ENCODE measurements at regions not wholly inside any gene's neighbourhood (a gene's known extent, or its start where the extent isn't known, plus 50 kb on each side); places are given as distances from the start of the nearest gene placed in this dataset.
A peak's percentile ranks its signal among the peaks of the same experiment; 100 is the strongest.
"Not testable (repeated sequence)": the region's sequence is repeated elsewhere in the genome, so short reads cannot be mapped to it uniquely, and the experiment has no call there.

DNA sequence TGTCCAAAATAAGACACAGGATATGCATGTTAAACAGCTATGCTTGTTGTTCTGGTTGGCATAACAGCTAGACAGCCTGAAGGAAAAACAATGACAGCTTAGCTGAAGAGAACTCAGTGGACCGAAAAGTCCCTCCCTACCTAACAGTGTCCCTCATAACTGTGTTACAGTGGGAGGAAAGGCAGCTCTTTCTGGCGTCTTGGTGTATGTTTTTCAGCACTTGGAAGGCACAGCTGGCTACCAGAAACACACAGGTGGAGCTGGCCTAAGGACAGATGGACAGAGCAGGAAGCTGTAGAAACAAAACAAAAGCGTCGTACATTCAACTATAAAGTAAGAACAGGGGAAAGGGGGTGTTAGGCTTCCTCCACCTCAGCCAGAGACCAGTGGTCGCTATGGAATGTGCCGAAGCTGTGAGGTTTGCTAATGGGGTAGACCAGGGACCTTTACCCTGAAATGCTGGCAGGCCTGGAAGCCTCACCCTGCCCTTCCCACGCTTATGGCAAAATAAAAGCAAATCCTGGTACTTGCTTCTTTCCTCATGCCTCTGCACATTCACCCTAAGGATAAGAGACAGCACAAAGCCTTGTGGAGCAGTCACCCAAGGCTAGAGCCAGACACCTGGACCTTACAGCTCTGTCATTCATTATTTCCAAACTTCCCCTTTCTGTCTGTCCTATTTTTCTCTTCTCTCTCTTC lies 103.5 kb upstream of the TRIB2 start:
- DNase-seq: no peak

DNA sequence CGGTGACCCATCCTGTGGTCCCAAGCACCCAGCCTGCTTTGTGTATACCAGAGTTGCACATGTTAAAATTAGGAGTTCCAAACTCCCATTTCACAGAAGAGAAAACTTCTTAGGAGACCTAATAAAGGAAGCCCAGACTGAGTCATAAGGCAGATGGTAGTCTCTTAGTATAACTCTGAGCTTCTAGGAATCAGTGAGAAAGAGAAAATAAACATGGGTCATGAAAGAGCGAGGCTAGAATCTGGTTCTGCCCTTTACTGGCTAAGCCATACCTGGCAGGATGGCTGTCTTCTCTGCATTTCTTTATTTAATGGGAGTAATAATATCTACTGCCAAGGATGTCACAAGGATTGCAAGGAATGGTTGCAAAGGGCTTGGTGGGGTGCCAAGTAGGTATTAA lies 101.2 kb upstream of the TRIB2 start:
- no peak for DNase-seq

DNA sequence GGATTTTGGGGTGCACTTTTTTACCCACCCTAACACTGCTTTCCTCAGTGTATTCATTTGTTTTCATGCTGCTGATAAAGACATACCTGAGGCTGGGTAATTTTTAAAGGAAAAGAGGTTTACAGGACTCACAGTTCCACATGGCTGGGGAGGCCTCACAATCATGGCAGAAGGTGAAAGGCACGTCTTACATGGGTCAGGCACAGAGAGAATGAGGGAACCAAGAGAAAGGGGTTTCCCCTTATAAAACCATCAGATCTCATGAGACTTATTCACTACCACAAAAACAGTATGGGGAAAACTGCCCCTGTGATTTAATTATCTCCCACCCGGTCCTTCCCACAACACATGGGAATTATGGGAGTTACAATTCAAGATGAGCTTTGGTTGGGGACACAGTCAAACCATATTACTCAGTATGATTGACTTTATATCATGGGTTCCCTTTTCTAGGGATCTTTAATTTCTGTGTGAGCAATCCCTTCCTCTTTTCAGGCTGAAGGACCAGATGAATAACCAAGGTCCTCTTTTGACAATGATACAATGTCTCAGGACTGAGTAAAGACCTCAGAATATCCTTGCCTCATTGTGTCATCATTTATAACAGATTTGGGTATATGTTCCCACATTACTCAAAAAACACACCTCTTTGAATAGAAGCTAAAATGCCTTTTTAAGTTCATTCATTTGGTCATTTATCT lies 100.1 kb upstream of the TRIB2 start:
- DNase-seq: peak; percentile 53

DNA sequence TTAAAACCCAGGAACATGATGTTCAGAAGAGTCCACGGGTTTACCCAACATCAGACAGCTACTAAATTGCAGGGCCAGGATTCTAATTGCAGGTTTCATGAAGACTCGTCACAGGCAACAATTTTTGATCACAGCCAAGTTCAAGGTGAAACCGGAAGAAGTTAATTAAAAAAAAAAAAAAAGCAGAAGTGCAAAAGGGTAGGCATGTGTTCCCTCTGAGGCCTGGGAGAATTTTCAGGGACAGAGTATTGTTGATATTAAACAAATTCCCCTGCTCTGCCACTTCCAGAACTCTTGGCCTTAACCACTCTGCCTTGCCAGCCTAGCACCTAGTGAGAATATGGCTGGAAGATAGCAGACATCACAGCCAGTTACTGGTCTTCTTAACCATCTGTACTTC lies 99.4 kb upstream of the TRIB2 start:
- DNase-seq: peak; percentile 24

DNA sequence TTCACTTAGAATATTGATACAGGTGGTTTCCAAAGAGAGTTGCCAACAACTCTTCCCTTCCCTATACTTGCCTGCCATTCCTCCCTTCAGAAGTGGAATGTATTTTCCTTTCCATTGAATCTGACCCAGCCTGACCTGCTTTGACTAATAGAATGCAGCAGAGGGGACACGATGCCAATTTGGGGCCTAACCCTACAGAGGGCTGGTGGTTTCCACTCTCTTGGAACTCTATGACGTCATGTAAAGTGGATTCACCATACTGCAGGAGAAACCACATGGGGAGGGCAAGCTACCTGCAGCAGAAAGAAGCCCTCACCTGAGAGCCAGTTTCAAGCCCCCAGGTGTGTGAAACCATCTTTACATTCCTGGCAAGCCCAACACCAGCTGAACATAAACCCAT lies 98.9 kb upstream of the TRIB2 start:
- no peak for DNase-seq

DNA sequence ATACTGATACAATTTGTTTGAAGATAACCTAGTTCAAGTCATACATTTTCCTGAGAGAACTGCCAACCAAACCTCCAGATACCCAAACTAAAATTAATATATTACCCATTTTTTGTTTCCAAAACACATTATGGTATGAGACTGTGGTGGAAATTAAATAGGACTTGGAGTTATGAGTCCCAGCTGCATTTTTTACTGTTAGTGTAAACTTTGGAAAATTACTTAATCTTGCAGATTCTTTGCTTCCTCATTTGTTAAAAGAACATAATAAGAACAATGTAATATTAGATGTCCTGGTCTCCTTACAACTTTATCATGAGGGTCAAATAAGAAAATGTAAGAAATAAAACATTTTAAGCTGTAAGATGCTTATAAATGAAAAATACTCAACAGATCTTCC lies 98.2 kb upstream of the TRIB2 start:
- DNase-seq: no peak

DNA sequence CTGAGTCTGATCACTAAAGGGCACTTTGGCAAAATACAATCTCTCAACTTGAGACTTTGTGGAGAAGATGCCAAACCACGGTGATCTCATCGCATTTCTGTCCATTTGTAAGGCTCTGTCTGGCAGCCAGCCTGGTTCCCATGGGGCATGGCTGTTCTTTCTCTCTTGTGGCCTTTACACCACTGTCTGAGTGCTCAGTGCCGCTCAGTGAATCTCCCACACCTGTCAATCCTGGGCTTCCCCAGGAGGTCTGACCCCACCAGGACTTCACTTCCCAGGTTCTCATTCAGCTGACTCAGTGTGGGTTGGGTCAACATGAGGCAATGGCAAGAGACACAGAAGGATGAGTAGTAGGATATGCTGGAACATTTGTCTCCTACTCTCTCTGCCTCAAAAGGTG lies 96.8 kb upstream of the TRIB2 start:
- no peak for DNase-seq

DNA sequence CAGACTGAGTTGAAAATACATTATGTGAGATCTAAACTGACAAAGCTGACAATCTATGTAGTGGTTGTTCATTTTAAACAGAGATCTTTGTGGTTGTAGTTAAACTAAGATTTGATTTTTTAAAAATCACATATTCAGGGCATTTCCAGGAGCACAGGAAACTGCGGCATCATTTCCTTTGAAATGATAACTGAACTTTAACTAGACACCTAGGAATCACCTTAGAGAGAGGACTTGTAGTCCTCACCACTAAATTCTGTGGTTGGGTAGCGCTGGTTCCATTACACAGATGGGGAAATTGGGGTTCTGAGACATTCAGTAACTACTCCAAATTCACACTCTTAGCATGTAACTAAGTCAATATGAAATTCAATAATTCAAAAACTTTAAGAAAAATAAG lies 96.0 kb upstream of the TRIB2 start:
- no peak for DNase-seq

DNA sequence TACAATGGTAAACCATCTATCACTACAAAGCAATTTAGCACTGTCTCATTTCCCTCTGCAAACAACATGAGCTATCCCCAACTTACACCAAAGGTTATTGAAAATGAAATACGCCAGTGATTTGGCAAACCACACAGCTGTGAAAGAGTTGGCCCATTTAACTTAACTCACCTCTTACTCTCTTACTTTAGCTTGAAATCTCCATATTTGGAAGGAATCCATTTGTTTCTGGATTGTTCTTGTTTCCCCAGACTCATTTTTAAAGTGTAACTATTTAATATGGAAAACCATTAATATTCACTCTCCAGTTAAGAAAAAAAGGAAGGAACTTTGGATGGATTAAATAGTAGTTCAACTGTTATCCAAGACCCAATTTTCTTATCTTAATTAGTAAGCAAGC lies 93.7 kb upstream of the TRIB2 start:
- no peak for DNase-seq

DNA sequence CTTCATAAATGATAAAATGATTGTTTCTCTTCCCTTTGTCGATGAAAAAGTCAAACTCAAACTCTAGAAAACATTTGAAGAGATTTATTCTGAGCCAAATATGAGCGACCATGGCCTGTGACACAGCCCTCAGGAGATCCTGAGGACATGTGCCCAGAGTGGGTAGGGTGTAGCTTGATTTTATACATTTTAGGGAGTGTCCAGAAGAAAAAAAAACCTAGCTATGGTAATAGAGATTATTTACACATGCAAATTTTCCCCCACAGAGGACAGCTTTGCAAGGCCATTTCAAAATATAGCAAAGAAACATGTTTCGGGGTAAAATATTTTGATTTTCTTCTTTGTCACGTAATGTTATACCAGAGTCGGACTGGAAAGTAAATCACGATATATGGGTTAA lies 92.4 kb upstream of the TRIB2 start:
- DNase-seq: no peak

DNA sequence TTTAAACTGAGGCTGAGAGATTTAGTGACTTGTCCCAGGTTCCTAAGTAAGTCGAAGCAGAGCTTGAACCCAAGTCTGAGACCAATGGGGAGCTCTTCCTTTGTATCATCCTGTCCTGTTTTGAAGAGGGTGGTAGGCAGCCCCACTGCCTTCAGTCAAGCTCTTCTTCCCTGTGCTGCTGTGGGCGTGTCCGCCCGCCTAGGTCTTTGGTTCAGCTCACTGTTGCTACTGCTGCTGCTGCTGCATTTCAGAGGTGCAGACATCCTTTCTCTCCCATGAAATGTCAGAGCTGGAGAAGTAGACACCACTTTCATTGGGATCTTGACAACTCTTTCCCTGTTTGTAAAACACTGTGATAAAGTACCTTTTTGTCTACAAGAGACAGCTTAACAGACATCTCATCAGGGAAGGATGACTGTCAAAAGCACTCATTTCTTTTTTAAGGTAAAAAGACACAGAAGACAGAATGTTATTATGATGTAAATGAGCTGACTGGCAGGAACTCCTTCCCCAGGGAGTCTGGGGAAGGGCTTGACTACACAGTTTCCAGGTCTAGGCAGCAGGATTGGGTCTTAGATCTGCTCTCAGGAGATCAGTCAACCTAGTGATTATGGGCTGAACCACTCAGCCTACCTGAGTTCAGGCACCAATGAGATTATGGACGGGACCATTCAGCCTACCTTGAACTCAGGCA lies 91.7 kb upstream of the TRIB2 start:
- DNase-seq: no peak

DNA sequence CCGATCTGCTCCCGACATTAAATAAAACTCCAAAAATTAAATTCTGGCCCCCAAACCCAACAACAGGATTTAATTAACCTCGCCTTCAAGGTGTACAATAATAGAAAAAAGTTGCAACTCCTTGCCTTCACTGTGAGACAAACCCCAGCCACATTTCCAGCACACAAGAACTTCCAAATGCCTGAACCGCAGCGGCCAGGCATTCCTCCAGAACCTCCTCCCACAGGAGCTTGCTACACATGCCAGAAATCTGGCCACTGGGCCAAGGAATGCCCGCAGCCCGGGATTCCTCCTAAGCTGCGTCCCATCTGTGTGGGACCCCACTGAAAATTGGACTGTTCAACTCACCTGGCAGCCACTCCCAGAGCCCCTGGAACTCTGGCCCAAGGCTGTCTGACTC lies 88.2 kb upstream of the TRIB2 start:
- DNase-seq: not testable (repeated sequence)

DNA sequence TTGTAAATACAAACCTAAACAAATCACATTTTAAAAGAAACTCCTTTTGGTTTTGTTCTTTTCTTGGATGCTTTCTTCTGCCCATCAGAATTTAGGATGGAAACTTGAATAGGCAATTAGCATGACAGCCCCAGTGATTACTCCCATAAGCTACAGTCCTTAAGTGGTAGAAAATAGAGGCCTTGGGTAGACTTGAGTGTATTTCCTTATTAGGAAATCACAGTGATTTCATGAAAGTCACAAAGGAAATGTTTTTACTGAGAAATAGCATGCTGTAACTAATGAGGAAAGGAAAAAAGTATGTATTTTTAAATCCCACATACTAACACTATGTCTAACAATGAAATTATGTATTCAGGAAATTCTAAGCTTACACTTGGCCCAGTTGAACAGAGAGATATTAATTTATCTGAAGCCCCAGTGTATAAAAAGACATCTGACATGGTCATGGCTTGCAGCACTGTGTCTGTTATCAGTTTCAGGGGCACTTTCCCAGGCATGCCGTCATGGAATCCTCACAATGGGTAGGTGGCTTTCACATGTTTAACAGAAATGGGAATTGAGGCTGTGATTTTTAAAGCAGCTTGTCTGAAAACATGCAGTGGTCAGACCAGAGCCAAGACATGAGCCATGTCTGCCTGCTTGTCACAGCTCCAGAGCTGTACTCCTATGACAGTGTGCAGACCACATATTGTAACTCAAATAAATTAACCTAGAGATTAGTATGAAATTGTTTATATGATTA lies 79.7 kb upstream of the TRIB2 start:
- DNase-seq: no peak

DNA sequence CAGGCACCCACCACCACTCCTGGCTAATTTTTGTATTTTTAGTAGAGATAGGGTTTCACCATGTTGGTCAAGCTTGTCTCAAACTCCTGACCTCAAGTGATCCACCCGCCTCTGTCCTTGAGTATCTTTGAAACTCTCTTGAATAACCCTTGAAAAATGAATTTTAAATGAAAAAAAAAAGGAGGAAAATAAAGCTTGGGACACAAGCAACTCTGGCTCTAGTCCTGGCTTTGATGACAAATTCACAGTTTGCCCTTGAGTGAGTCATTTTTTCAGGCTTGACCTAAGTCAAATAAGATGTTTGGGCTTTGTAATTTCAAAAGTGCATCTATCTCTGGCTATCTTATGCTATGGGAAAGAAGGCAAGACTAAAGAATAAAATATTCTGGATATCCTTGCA lies 79.0 kb upstream of the TRIB2 start:
- DNase-seq: no peak

DNA sequence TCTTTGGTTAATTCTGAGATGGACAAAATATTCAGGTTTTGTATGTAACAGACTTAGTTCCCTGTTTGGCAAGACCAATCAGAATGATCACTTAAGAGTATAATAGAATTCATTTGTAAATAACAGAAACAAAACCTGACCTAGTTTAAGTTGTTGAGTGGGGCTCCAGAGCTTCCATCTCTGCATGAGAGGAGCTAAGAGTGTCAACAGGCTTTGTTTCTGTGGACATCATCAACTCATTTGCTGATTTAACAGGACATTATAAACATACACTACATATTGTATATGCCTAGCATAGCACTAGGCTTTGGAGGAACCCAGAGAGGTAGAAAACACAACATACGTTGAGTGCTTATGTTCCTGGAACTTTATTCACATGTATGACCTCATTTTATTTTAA lies 75.3 kb upstream of the TRIB2 start:
- no peak for DNase-seq

DNA sequence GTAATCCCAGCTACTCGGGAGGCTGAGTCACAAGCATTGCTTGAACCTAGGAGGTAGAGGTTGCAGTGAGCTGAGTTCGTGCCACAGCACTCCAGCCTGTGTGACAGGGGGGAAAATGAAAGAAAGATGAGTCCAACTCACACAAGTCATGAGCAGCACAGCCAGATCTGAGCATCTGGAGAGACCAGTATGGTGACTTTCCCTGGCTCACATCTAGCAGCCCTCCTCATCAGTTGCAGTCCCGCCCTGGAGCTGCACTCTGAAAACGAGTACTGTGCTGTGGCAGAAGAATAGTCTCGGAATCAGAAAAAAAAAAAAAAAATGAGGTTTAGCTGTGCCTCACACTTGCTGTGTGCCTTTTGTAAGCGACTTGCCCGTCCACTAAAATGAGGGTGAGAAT lies 74.4 kb upstream of the TRIB2 start:
- no peak for DNase-seq

DNA sequence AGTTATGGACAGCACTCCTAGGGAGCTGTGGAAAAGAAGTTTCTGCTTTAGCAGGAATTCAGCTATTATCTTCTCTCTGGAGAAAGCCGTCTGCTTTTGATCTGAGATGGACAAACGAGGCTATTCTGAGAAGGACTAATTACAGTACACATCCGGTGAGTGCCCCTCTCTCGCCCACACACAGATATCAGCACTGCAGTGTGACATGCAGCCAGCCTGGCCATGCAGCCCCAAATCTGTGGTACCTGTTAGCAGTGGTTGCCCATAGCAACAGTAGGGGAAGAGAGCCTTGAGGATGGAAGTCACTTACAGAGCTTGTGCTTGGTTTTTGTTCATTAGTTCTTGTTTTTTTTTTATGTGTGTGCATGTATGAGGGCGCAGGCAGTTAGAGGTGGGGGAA lies 73.9 kb upstream of the TRIB2 start:
- DNase-seq: no peak

DNA sequence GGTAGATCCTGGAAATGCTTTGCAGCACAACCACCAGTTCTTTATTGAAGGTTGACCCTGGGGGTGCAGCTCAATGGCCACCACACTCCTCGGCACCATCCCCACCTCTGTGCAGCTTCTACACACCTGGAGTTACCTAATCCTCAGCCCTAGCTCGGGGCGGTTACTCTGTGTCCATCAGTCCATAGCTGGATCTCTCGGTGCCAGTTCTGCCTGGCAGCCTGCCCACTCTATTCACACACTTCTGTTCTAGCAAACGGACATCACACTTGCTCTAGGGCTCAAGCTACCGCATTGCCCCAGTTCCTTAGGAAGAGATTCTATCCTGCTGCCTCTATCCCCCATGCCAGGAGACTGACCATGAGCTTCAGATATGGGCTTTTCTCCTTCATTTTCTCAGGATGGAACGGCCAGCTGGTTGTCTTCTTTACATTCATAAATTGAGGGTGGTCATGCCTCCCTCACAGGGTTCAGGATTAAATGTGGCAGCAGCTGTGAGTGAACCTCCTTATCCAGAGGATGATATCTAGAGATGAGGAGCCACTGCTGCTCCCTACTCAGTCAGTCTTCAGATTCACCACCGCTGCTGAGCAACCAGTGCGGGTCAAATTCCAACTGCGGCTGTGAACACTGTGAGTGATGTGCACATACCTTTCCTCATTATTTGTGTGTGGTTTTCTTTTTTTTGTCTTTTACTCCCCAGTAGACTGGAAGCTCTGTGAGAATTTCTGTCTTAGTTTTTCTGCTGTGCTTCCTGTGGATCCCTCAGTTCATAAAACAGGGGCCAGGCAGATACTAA lies 66.9 kb upstream of the TRIB2 start:
- no peak for DNase-seq

DNA sequence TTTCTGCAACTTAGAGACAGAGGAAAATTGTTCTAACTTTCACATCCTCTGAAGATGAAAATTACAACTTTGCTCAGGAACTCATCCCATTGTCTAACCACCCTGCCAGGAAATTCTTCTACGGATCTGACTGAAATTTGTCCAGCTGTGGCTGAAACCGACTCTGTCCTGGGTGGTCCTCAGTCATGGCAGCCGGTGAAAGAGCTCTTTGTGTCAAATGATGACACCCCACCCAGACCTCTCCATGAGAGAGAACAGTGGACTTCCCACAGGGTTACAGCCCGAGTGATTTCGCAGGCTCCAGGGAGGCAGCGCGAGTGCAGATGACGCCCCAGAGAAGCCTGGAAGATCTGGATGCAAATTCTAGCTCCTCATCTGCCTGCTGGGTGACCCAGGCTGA lies 65.1 kb upstream of the TRIB2 start:
- no peak for DNase-seq

DNA sequence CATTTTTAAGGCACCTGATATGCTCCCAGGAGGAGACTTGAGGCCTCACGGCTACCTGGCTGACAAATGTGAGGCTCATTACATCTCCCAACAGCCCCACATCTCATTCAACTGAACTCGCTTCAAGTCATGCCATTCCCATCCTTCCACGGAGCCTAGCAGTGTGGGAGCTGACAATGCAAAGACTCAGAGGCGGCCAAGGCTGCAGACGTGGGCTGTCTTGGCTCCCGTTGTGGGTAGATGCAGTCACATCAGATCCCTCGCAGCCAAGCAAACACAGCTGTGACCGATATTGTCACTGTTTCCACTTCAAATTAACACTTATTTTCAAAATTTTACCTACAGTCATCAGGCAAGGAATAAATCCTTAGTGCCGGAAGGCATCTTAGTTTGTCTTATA lies 64.0 kb upstream of the TRIB2 start:
- DNase-seq: no peak

DNA sequence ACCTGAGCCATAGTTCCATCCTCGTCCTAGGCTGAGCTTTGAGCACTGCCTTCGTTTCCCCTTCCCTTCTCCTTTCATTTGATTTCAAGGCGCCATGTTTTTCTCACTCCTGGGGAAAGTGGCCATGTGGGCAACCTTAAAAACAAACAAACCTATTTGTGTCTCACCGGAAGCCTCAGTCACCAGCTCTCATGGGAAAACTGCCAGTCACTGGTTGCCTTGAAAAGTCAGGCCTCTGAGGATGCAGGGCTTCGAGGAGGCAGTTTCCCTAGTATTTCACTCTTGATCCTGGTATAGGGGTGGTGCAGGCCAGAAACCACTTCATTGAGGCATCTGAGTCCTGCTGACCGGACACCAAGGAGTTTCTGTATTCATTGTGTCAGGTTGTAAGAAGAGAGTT lies 59.2 kb upstream of the TRIB2 start:
- no peak for DNase-seq

DNA sequence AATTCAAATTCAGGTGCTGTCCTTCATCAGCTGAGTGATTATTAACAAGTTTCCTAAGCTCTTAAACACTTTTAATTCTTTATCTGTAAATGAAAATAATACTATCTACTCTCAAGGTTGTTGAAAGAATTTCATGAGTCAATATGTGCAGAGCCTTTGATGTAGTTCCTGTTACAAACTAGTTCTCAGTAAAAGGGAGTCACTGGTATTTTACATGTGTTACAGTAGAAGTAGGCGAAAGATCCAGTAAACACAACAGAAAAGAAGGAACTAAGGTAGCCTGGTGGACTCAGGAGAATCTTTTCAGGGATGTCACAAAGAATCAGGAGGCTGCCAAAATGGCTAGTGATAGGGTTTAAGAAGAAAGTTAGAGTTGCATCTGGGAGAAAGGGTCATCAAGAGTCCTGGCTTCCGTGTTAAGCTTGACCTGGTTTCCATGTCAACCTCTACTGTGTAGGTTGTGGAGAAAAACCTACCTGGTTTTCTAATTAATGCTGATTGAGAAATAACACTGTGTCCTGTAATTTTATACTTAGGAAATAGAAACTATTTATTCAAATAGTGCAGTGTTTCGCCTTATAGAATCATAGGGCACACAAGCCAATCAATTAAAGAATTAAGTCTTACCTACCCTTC lies 58.3 kb upstream of the TRIB2 start:
- no peak for DNase-seq
